SK-N-MC (cell line): ENCODE measurements at regions not wholly inside any gene's neighbourhood (a gene's known extent, or its start where the extent isn't known, plus 50 kb on each side); places are given as distances from the start of the nearest gene placed in this dataset.
"Not testable (repeated sequence)": the region's sequence is repeated elsewhere in the genome, so short reads cannot be mapped to it uniquely, and the experiment has no call there.

ENCODE experiments used
- DNase-seq: peaks from one replicate; pipeline ENCODE4 v3.0.0-alpha.2; 2011; ENCODE audit warnings: low read depth, low spot score
- H3K27ac ChIP-seq: fragments of 200-600 bp; sonication (generic); 2 replicates; pipeline ENCODE4 v1.5.1; 2016; ENCODE audit warnings: mixed run types
- H3K36me3 ChIP-seq: fragments of 200-600 bp; sonication (generic); 2 replicates; pipeline ENCODE4 v1.6.1; 2017; ENCODE audit warnings: antibody characterized with exemption, low read length, mixed read lengths; ENCODE audit not compliant: insufficient read depth
- H3K4me3 ChIP-seq: fragments of 200-600 bp; sonication (generic); 2 replicates; pipeline ENCODE4 v1.5.1; 2016
- H3K9ac ChIP-seq: fragments of 200-600 bp; sonication (generic); 2 replicates; pipeline ENCODE4 v1.8.0; 2017; ENCODE audit warnings: mixed run types, mixed read lengths; ENCODE audit not compliant: insufficient read length
- H3K9me3 ChIP-seq: fragments of 200-600 bp; sonication (generic); 2 replicates; pipeline ENCODE4 v1.6.1; 2017; ENCODE audit warnings: low read depth, mild to moderate bottlenecking, antibody characterized with exemption, low read length, moderate library complexity, mixed read lengths
- EZH2 ChIP-seq: fragments of 200-600 bp; sonication (generic); IDR thresholded peaks from one replicate; pipeline ENCODE4 v1.6.1; 2017; ENCODE audit warnings: antibody characterized with exemption
- FOXP2 ChIP-seq: optimal IDR thresholded peaks from 2 replicates; pipeline ENCODE3; 2011; ENCODE audit warnings: mild to moderate bottlenecking, moderate library complexity; ENCODE audit not compliant: insufficient read depth; ENCODE audit errors: extremely low read length, control extremely low read depth
- POLR2AphosphoS5 ChIP-seq: IDR thresholded peaks from 2 replicates; pipeline ENCODE4 v1.6.1; 2012; ENCODE audit warnings: mild to moderate bottlenecking, low read depth, low read length, borderline replicate concordance

DNA sequence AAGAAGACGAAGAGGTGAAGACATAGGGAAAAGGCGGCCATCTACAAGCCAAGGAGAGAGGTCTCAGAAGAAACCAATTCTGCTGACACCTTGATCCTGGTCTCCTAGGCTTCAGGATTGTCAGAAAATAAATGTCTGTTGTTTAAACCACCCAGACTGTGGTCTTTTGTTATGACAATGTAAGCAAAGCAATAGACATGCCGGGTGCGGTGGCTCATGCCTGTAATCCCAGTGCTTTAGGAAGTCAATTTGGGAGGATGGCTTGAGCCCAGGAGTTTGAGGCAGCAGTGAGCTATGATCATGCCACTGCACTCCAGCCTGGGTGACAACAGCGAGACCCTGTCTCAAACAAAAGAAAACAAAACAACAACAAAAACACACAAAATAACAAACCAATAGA, 64.4 kb downstream of the HAPSTR1 start:
- Histone ChIP-seq H3K9ac (no peak overlapping the region), H3K4me3 (no peak overlapping the region), H3K36me3 (no peaks in the 10 kb centered on the region), H3K27ac (no peak overlapping the region), H3K9me3 (no peaks in the 10 kb centered on the region)
- DNase-seq, result no peak
- TF ChIP-seq FOXP2, result no peak
- no peak for TF ChIP-seq EZH2
- TF ChIP-seq POLR2AphosphoS5, result no peak

DNA sequence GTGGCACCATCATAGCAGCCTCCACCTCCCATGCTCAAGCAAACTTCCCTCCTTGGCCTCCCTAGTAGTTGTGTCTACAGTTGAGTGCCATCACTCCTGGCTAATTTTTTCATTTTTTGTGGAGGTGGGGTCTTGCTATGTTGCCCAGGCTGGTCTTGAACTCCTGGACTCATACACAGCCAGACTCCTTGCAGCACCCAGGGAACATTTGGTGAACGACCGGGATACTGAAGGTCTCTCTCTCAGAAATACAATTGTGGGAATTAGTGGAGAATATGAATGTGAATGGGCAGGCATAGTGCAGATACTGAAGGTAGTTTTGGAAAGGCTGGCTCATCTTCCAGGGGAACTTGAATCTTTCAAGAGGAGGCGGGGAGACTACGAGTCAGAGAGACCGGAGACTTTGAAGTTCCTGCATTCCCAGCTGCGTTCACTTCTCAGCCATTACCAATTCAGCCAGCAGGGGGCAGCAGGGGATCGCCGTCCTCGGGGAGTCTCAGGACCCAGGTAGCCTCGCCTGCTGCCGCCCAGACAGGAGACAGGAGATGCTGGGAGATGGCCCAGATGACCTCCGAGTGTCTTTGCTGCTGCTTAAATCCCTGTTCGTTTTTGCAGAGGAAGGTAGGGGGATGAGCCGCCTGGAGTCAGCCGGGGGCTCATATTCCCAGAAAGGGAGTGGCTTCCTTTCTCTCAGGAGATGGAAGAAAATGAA, 68.6 kb downstream of the HAPSTR1 start:
- no peak overlapping the region for H3K9ac ChIP-seq
- H3K27ac ChIP-seq, result no peak overlapping the region
- TF ChIP-seq POLR2AphosphoS5 (no peak), FOXP2 (no peak), EZH2 (no peak)
- H3K36me3 ChIP-seq, result no peaks in the 10 kb centered on the region
- no peak for DNase-seq
- no peak overlapping the region for H3K4me3 ChIP-seq
- no peaks in the 10 kb centered on the region for H3K9me3 ChIP-seq

DNA sequence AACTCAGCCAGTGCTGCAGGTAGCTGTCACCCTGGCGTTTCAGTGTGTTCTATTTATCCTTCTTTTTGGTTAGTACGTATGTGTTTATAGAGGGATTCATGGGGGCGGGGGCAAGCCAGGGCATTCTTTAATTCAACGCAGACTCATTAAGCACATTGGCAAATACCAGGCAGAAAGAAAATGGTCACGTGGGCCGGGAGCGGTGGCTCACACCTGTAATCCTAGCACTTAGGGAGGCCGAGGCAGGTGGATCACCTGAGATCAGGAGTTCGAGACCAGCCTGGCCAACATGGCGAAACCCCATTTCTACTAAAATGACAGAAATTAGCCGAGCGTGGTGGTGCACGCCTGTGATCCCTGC, 69.1 kb downstream of the HAPSTR1 start:
- Histone ChIP-seq H3K4me3 (no peak overlapping the region), H3K9me3 (no peaks in the 10 kb centered on the region), H3K36me3 (no peaks in the 10 kb centered on the region), H3K9ac (no peak overlapping the region), H3K27ac (no peak overlapping the region)
- DNase-seq, result no peak
- no peak for TF ChIP-seq EZH2

DNA sequence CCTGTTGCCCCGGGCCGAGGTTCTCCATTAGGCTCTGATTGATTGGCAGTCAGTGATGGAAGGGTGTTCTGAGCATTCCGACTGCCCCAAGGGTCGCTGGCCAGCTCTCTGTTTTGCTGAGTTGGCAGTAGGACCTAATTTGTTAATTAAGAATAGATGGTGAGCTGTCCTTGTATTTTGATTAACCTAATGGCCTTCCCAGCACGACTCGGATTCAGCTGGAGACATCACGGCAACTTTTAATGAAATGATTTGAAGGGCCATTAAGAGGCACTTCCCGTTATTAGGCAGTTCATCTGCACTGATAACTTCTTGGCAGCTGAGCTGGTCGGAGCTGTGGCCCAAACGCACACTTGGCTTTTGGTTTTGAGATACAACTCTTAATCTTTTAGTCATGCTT, 74.2 kb downstream of the HAPSTR1 start:
- TF ChIP-seq POLR2AphosphoS5 (no peak), FOXP2 (no peak), EZH2 (no peak)
- H3K9ac ChIP-seq, result no peak overlapping the region
- H3K36me3 ChIP-seq, result no peaks in the 10 kb centered on the region
- no peak overlapping the region for H3K4me3 ChIP-seq
- no peak overlapping the region for H3K27ac ChIP-seq
- H3K9me3 ChIP-seq, result no peaks in the 10 kb centered on the region
- no peak for DNase-seq

DNA sequence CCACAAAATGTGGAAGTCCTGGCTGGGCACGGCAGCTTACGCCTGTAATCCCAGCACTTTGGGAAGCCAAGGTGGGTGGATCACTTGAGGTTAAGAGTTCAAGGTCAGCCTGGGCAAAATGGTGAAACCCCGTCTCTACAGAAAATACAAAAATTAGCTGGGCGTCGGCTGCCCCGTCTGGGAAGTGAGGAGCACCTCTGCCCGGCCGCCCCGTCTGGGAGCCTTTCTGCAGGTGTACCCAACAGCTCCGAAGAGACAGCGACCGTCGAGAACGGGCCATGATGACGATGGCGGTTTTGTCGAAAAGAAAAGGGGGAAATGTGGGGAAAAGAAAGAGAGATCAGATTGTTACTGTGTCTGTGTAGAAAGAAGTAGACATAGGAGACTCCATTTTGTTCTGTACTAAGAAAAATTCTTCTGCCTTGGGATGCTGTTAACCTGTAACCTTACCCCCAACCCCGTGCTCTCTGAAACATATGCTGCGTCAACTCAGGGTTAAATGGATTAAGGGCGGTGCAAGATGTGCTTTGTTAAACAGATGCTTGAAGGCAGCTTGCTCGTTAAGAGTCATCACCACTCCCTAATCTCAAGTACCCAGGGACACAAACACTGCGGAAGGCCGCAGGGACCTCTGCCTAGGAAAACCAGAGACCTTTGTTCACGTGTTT, 75.0 kb downstream of the HAPSTR1 start:
- not testable (repeated sequence) for H3K9me3 ChIP-seq, H3K4me3 ChIP-seq, H3K27ac ChIP-seq, H3K9ac ChIP-seq, H3K36me3 ChIP-seq, DNase-seq

DNA sequence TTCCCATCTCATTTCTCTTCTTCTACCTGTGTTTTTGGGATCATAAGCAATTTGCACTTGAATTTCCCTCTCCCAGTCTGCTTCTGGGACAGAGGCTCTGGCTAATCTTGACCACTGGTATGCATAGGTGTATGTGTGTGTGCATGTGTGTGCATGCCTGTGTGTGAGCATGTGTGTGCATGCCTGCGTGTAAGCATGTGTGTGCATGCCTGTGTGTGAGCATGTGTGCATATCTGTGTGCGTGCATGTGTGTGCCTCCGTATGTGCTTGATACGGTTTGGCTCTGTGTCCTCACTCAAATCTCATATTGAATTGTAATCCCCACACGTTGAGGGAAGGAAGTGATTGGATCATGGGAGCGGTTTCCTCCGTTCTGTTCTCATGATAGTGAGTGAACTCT, 77.7 kb downstream of the HAPSTR1 start:
- H3K36me3 ChIP-seq, result no peaks in the 10 kb centered on the region
- TF ChIP-seq POLR2AphosphoS5 (no peak), EZH2 (no peak), FOXP2 (no peak)
- no peaks in the 10 kb centered on the region for H3K9me3 ChIP-seq
- H3K9ac ChIP-seq, result no peak overlapping the region
- no peak overlapping the region for H3K27ac ChIP-seq
- DNase-seq, result no peak
- H3K4me3 ChIP-seq, result no peak overlapping the region

DNA sequence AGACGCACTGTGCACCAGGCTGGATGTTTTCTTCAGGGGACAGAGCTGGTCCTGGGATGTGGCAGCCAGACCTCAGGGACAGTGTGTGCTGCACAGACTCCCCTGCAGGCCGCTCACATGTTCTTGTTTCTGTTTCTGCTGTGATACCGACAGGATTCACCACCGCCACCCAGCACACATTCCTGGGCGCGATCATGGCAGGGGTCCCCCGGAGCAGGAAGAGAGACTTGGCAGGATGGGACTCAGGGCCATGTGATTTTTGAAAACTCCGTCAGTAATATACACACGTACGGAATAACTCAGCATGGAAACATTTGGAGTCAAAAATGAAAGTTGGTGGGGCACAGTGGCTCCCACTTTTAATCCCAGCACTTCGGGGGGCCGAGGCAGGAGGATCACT, 79.0 kb downstream of the HAPSTR1 start:
- H3K9me3 ChIP-seq, result no peaks in the 10 kb centered on the region
- DNase-seq, result no peak
- TF ChIP-seq POLR2AphosphoS5 (no peak), EZH2 (no peak), FOXP2 (no peak)
- H3K9ac ChIP-seq, result no peak overlapping the region
- no peak overlapping the region for H3K4me3 ChIP-seq
- no peaks in the 10 kb centered on the region for H3K36me3 ChIP-seq
- no peak overlapping the region for H3K27ac ChIP-seq

DNA sequence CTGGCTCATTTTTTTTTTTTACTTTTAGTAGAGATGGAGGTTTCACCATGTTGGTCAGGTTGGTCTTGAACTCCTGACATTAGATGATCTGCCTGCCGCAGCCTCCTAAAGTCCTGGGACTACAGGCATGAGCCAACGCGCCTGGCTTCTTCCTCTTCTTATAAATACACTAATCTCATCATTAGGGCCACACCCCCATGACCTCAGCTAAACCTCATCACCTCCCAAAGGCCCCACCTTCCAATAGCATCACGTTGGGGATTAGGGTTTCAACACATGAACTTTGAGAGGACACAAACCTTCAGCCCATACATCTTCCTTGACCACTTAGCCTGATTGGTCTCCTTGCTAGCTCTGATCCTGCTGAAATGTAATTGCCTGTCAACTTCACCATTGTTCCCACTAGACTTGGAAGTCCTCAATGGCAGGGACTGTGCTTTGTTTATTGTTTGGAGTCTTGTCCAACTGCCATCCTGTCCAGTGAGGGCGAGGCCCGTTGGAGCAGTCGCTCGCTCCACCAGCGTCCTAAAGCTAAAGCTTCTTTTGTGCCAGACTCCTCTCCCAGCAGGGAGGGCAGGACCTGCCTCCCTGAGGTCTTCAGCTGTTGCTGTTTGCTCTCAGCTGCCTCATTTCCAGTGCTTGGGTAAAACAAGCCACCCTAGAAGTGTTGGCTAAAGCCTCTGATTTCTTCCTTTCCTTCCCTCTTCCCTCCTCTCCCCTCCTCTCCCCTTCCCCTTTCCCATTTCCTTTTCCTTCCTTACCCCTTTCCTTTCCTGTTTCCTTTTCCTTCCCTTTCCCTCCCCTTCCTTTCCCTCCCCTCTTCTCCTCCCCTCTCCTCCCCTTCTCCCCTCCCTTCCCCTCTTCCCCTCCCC, 85.3 kb downstream of the HAPSTR1 start:
- no peaks in the 10 kb centered on the region for H3K9me3 ChIP-seq
- H3K27ac ChIP-seq, result no peak overlapping the region
- DNase-seq, result no peak
- no peak overlapping the region for H3K4me3 ChIP-seq
- H3K9ac ChIP-seq, result no peak overlapping the region
- no peaks in the 10 kb centered on the region for H3K36me3 ChIP-seq
- no peak for TF ChIP-seq FOXP2
- no peak for TF ChIP-seq POLR2AphosphoS5
- no peak for TF ChIP-seq EZH2
